ENCODE measurements at regions not wholly inside any gene's neighbourhood (a gene's known extent, or its start where the extent isn't known, plus 50 kb on each side); places are given as distances from the start of the nearest gene placed in this dataset.

GRCh38 chr2:143819190-143819735 is 690.0 kb downstream of the ARHGAP15 start:
- Histone ChIP-seq H3K4me1 (ENCODE audit: insufficient read depth, low read length) (no peaks in the 10 kb centered on the region), H3K36me3 (ENCODE audit: low read depth, low read length) (no peaks in the 10 kb centered on the region), H3K79me2 (ENCODE audit: low read length) (no peaks in the 10 kb centered on the region), H3K4me3 (ENCODE audit: low read length) (no peak overlapping the region), H3K27me3 (ENCODE audit: low read length) (no peaks in the 10 kb centered on the region), H3K9ac (ENCODE audit: low read length) (no peak overlapping the region), H3K9me3 (ENCODE audit: low read length) (no peaks in the 10 kb centered on the region), H3K9me2 (replicated peaks; ENCODE audit: low read length) (no peaks in the 10 kb centered on the region), H3F3A (ENCODE audit: low read length, unreplicated experiment) (no peaks in the 10 kb centered on the region), H4K20me1 (ENCODE audit: low read length) (no peaks in the 10 kb centered on the region), H3K4me2 (ENCODE audit: low read length) (no peak overlapping the region), H3K27ac (ENCODE audit: low read length) (no peak overlapping the region), H2AFZ (ENCODE audit: low read length) (no peak overlapping the region)
- DNase-seq (no peak), ATAC-seq (no peak)
- POLR2A ChIA-PET (ENCODE audit: unreplicated experiment): no interaction called here
- no TSS peak for BruUV-seq (replicated peaks)
- CTCF ChIA-PET: no interaction called here
- TF ChIP-seq EZH2 (IDR thresholded peaks at IDR 0.05; ENCODE audit: low read length, unreplicated experiment): no peak
- TF ChIP-seq, protein P1, sequence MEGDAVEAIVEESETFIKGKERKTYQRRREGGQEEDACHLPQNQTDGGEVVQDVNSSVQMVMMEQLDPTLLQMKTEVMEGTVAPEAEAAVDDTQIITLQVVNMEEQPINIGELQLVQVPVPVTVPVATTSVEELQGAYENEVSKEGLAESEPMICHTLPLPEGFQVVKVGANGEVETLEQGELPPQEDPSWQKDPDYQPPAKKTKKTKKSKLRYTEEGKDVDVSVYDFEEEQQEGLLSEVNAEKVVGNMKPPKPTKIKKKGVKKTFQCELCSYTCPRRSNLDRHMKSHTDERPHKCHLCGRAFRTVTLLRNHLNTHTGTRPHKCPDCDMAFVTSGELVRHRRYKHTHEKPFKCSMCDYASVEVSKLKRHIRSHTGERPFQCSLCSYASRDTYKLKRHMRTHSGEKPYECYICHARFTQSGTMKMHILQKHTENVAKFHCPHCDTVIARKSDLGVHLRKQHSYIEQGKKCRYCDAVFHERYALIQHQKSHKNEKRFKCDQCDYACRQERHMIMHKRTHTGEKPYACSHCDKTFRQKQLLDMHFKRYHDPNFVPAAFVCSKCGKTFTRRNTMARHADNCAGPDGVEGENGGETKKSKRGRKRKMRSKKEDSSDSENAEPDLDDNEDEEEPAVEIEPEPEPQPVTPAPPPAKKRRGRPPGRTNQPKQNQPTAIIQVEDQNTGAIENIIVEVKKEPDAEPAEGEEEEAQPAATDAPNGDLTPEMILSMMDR (conservative IDR thresholded peaks at IDR 0.05; ENCODE audit: low read depth, low read length): no peak
- TF ChIP-seq EZH2phosphoT487 (IDR thresholded peaks at IDR 0.05; ENCODE audit: borderline replicate concordance, low read length): no peak
- intact Hi-C loops (cut with micrococcal nuclease): no loop called here

All from PC-3 (cell line).